Pancreas (tissue), 10 donors: ENCODE measurements at regions not wholly inside any gene's neighbourhood (a gene's known extent, or its start where the extent isn't known, plus 50 kb on each side); places are given as distances from the start of the nearest gene placed in this dataset.

Source experiments
- ATAC-seq, 4 donors: fragments of 200-7000 bp; cut with Tn5 transposase; one replicate each; pipeline versions ENCODE4 v1.8.0 to v1.9.1; 2020; ENCODE audit warnings: mild to moderate bottlenecking in 4 of 4, moderate library complexity in 4 of 4
- DNase-seq, 6 donors: peaks; one replicate each; pipeline ENCODE4 v3.0.0-alpha.2; 2020
- FAIRE-seq: peaks from 2 replicates; lab custom pipeline; 2012; peaks lifted over from hg19 to GRCh38; lab: Jason Lieb, UNC
- H3K27ac ChIP-seq, 4 donors: fragments of 200-600 bp; sonication (generic); 1 replicate in 3 of 4; 2 replicates in 1 of 4; pipeline versions ENCODE4 v1.5.0 to v1.8.0; 2020
- H3K27me3 ChIP-seq, 4 donors: fragments of 200-600 bp; one replicate each; pipeline ENCODE4 v1.8.0; 2021
- H3K36me3 ChIP-seq, 3 donors: fragments of 200-600 bp; sonication (generic) in 1 of 3; one replicate each; pipeline versions ENCODE4 v1.5.0 to v1.8.0; 2020 to 2021
- H3K4me1 ChIP-seq, 3 donors: fragments of 200-600 bp; one replicate each; pipeline ENCODE4 v1.8.0; 2021
- H3K4me3 ChIP-seq, 4 donors: fragments of 200-600 bp; sonication (generic) in 2 of 4; one replicate each; pipeline versions ENCODE4 v1.5.0 to v1.8.0; 2020 to 2021
- H3K9me3 ChIP-seq, 4 donors: fragments of 200-600 bp; one replicate each; pipeline ENCODE4 v1.8.0; 2021
- CTCF ChIP-seq, 4 donors: fragments of 200-600 bp; sonication (generic) in 3 of 4; IDR thresholded peaks; one replicate each; pipeline versions ENCODE4 v1.5.0 to v1.8.0; 2021; ENCODE audit warnings: antibody characterized with exemption in 4 of 4
- WGBS, 2 donors: extraction: QIAGEN DNeasy Blood & Tissue Kit; methylation state at CpG; one replicate each; pipeline ENCODE4 v1.1.7; 2013; 5-methylcytosine and 5-hydroxymethylcytosine counted together
- intact Hi-C, 3 donors: fragments of 100-400 bp; cut with DNase I; formaldehyde crosslinking; loops; one replicate each; pipeline versions ENCODE4 v1.11.1 to v1.14.2; 2022
- donor health status: healthy with polysubstance abuse.
- donor health status: DM: no; HTN: no; CAD: no; lungs with moderate emphysema.
- donor health status: DM: no; HTN: no; CAD: no.
- donor health status: control.
- donor health status: control.
- donor health status: Bipolar disorder and iron deficiency.
- donor health status: DM: yes; HTN: yes; CAD: no.
- donor health status: DM: no; HTN: no; CAD: no.
- donor health status: DM: no; HTN: no; CAD: no.
- donor health status: DM: yes; HTN: yes; CAD: no.

GRCh38 chr5:172530878-172531703 is 76.8 kb upstream of the SH3PXD2B start:
- H3K27ac ChIP-seq, result no peak overlapping the region
- no peak for FAIRE-seq
- H3K4me3 ChIP-seq, result no peak overlapping the region
- H3K36me3 ChIP-seq, result no peaks in the 10 kb centered on the region
- peaks cover 0 to 7% (median 0%) of the 10 kb centered on the region in 3 donors for H3K4me1 ChIP-seq
- H3K27me3 ChIP-seq, result no peaks in the 10 kb centered on the region
- WGBS, 2 donors, result 67 to 81% methylated on average over 13 of the region's 13 CpGs
- intact Hi-C loops, result no loop called here
- DNase-seq, result no peak
- ATAC-seq, result no peak
- TF ChIP-seq CTCF (IDR thresholded peaks at IDR 0.05), result no peak
- H3K9me3 ChIP-seq, result no peaks in the 10 kb centered on the region

- 81 to 83% methylated on average over 8 of the region's 8 CpGs for WGBS, 2 donors
- DNase-seq, result no peak
These were observed 76.1 kb upstream of the SH3PXD2B start for GRCh38 chr5:172530406-172530805.

GRCh38 chr5:172529896-172530295 is 75.6 kb upstream of the SH3PXD2B start:
- DNase-seq, result no peak

More at GRCh38 chr5:172530406-172530805, 76.1 kb upstream of the SH3PXD2B start:
- Histone ChIP-seq H3K4me1 (peaks cover 0 to 7% (median 0%) of the 10 kb centered on the region in 3 donors), H3K9me3 (no peaks in the 10 kb centered on the region), H3K36me3 (no peaks in the 10 kb centered on the region), H3K27ac (no peak overlapping the region), H3K4me3 (no peak overlapping the region), H3K27me3 (no peaks in the 10 kb centered on the region)
- ATAC-seq (no peak), FAIRE-seq (no peak)
- intact Hi-C loops, result no loop called here
- no peak for TF ChIP-seq CTCF (IDR thresholded peaks at IDR 0.05)

GRCh38 chr5:172528440-172528839 is 74.1 kb upstream of the SH3PXD2B start:
- Histone ChIP-seq H3K9me3 (no peaks in the 10 kb centered on the region), H3K36me3 (no peaks in the 10 kb centered on the region), H3K27me3 (no peaks in the 10 kb centered on the region), H3K4me3 (no peak overlapping the region), H3K4me1 (peaks cover 0 to 2% (median 0%) of the 10 kb centered on the region in 3 donors), H3K27ac (no peak overlapping the region)
- no peak for FAIRE-seq
- no peak for DNase-seq
- 52 to 77% methylated on average over 3 of the region's 3 CpGs for WGBS, 2 donors
- intact Hi-C loops, result no loop called here
- ATAC-seq, result no peak
- no peak for TF ChIP-seq CTCF (IDR thresholded peaks at IDR 0.05)

More at GRCh38 chr5:172529896-172530295, 75.6 kb upstream of the SH3PXD2B start:
- peaks cover 0 to 7% (median 0%) of the 10 kb centered on the region in 3 donors for H3K4me1 ChIP-seq
- FAIRE-seq (no peak), ATAC-seq (no peak)
- H3K36me3 ChIP-seq, result no peaks in the 10 kb centered on the region
- no peak overlapping the region for H3K4me3 ChIP-seq
- 67 to 73% methylated on average over 3 of the region's 3 CpGs for WGBS, 2 donors
- TF ChIP-seq CTCF (IDR thresholded peaks at IDR 0.05), result no peak
- H3K9me3 ChIP-seq, result no peaks in the 10 kb centered on the region
- H3K27ac ChIP-seq, result no peak overlapping the region
- H3K27me3 ChIP-seq, result no peaks in the 10 kb centered on the region
- intact Hi-C loops, result no loop called here

GRCh38 chr5:172527559-172527958 is 73.2 kb upstream of the SH3PXD2B start:
- Histone ChIP-seq H3K27ac (no peak overlapping the region), H3K9me3 (no peaks in the 10 kb centered on the region), H3K36me3 (no peaks in the 10 kb centered on the region), H3K27me3 (no peaks in the 10 kb centered on the region), H3K4me1 (no peaks in the 10 kb centered on the region), H3K4me3 (no peak overlapping the region)
- WGBS, 2 donors, result 79 to 83% methylated on average over 4 of the region's 4 CpGs
- no peak for DNase-seq
- no peak for TF ChIP-seq CTCF (IDR thresholded peaks at IDR 0.05)
- no peak for ATAC-seq
- intact Hi-C loops, result no loop called here
- FAIRE-seq, result no peak
